ENCODE measurements at regions not wholly inside any gene's neighbourhood (a gene's known extent, or its start where the extent isn't known, plus 50 kb on each side); places are given as distances from the start of the nearest gene placed in this dataset.

GRCh38 chr11:110801328-110801727, 89.1 kb upstream of the ARHGAP20 start:
- no peak for DNase-seq (ENCODE audit: low spot score)
- no peaks in the 10 kb centered on the region for H3K9me3 ChIP-seq (ENCODE audit: control insufficient read depth in 4 of 4, low read length in 3 of 4)
- H3K4me3 ChIP-seq (ENCODE audit: low read depth in 1 of 3, low read length in 3 of 3) = no peak overlapping the region
- 77% methylated on average over 3 of the region's 3 CpGs for WGBS
- no peaks in the 10 kb centered on the region for H3K27me3 ChIP-seq (ENCODE audit: control insufficient read depth in 4 of 4, insufficient read depth in 4 of 4, low read length in 3 of 4)
- no peak overlapping the region for H3K27ac ChIP-seq (ENCODE audit: low read depth in 1 of 2, low read length in 2 of 2)
- no peak for TF ChIP-seq FOXA2 (IDR thresholded peaks at IDR 0.05)
- TF ChIP-seq GABPA (IDR thresholded peaks at IDR 0.05 in 1 of 2, conservative IDR thresholded peaks at IDR 0.05 in 1 of 2) = no peak
- TF ChIP-seq HNF4A (conservative IDR thresholded peaks at IDR 0.05) = no peak
- TF ChIP-seq SP1 (IDR thresholded peaks at IDR 0.05) = no peak
- no peak for TF ChIP-seq JUND (IDR thresholded peaks at IDR 0.05)
- no peak for TF ChIP-seq MAX (IDR thresholded peaks at IDR 0.05)
- no peaks in the 10 kb centered on the region for H3K4me1 ChIP-seq (ENCODE audit: control insufficient read depth in 4 of 4, insufficient read depth in 4 of 4, low read length in 3 of 4)
- no peak overlapping the region for H3K9ac ChIP-seq (ENCODE audit: low read depth in 1 of 2, low read length in 2 of 2)
- no peaks in the 10 kb centered on the region for H3K36me3 ChIP-seq (ENCODE audit: control insufficient read depth in 4 of 4, insufficient read depth in 3 of 4, low read depth in 1 of 4, low read length in 3 of 4)

GRCh38 chr11:110798201-110798900, 86.1 kb upstream of the ARHGAP20 start:
- TF ChIP-seq GABPA (IDR thresholded peaks at IDR 0.05 in 1 of 2, conservative IDR thresholded peaks at IDR 0.05 in 1 of 2) (no peak), HNF4A (conservative IDR thresholded peaks at IDR 0.05) (no peak), FOXA1 (IDR thresholded peaks at IDR 0.05) (no peak), ATF3 (IDR thresholded peaks at IDR 0.05) (no peak), HNF4G (IDR thresholded peaks at IDR 0.05) (no peak), YY1 (IDR thresholded peaks at IDR 0.05) (no peak), NR2F2 (IDR thresholded peaks at IDR 0.05) (no peak), TAF1 (conservative IDR thresholded peaks at IDR 0.05) (no peak), ZBTB33 (IDR thresholded peaks at IDR 0.05) (no peak), MAX (IDR thresholded peaks at IDR 0.05) (no peak), RAD21 (IDR thresholded peaks at IDR 0.05) (no peak), SP1 (IDR thresholded peaks at IDR 0.05) (no peak), JUND (IDR thresholded peaks at IDR 0.05) (no peak), FOXA2 (IDR thresholded peaks at IDR 0.05) (no peak)
- no peak overlapping the region for H3K9ac ChIP-seq (ENCODE audit: low read depth in 1 of 2, low read length in 2 of 2)
- H3K4me3 ChIP-seq (ENCODE audit: low read depth in 1 of 3, low read length in 3 of 3) = no peak overlapping the region
- H3K4me1 ChIP-seq (ENCODE audit: control insufficient read depth in 4 of 4, insufficient read depth in 4 of 4, low read length in 3 of 4) = no peaks in the 10 kb centered on the region
- 70% methylated on average over 6 of the region's 6 CpGs for WGBS
- H3K27ac ChIP-seq (ENCODE audit: low read depth in 1 of 2, low read length in 2 of 2) = no peak overlapping the region
- no peak for DNase-seq (ENCODE audit: low spot score)
- no peaks in the 10 kb centered on the region for H3K36me3 ChIP-seq (ENCODE audit: control insufficient read depth in 4 of 4, insufficient read depth in 3 of 4, low read depth in 1 of 4, low read length in 3 of 4)
- H3K9me3 ChIP-seq (ENCODE audit: control insufficient read depth in 4 of 4, low read length in 3 of 4) = no peaks in the 10 kb centered on the region
- no peaks in the 10 kb centered on the region for H3K27me3 ChIP-seq (ENCODE audit: control insufficient read depth in 4 of 4, insufficient read depth in 4 of 4, low read length in 3 of 4)

GRCh38 chr11:110797453-110797852, 85.2 kb upstream of the ARHGAP20 start:
- TF ChIP-seq RAD21 (IDR thresholded peaks at IDR 0.05) (no peak), RXRA (IDR thresholded peaks at IDR 0.05) (no peak), REST (IDR thresholded peaks at IDR 0.05) (no peak), ATF3 (IDR thresholded peaks at IDR 0.05) (no peak)
- no peaks in the 10 kb centered on the region for H3K9me3 ChIP-seq (ENCODE audit: control insufficient read depth in 4 of 4, low read length in 3 of 4)
- H3K27ac ChIP-seq (ENCODE audit: low read depth in 1 of 2, low read length in 2 of 2) = no peak overlapping the region
- WGBS = 82% methylated on average over 3 of the region's 3 CpGs
- no peak overlapping the region for H3K4me3 ChIP-seq (ENCODE audit: low read depth in 1 of 3, low read length in 3 of 3)
- H3K4me1 ChIP-seq (ENCODE audit: control insufficient read depth in 4 of 4, insufficient read depth in 4 of 4, low read length in 3 of 4) = no peaks in the 10 kb centered on the region
- DNase-seq (ENCODE audit: low spot score) = no peak
- no peaks in the 10 kb centered on the region for H3K27me3 ChIP-seq (ENCODE audit: control insufficient read depth in 4 of 4, insufficient read depth in 4 of 4, low read length in 3 of 4)
- no peak overlapping the region for H3K9ac ChIP-seq (ENCODE audit: low read depth in 1 of 2, low read length in 2 of 2)
- H3K36me3 ChIP-seq (ENCODE audit: control insufficient read depth in 4 of 4, insufficient read depth in 3 of 4, low read depth in 1 of 4, low read length in 3 of 4) = no peaks in the 10 kb centered on the region
